GM23248 (cell line): ENCODE measurements at regions not wholly inside any gene's neighbourhood (a gene's known extent, or its start where the extent isn't known, plus 50 kb on each side); places are given as distances from the start of the nearest gene placed in this dataset.

Experiments used
- EZH2 ChIP-seq: fragments of 200-600 bp; sonication (generic); IDR thresholded peaks from 2 replicates; pipeline ENCODE4 v1.6.1; 2018; ENCODE audit warnings: antibody characterized with exemption, mild to moderate bottlenecking; ENCODE audit not compliant: insufficient read depth, poor library complexity, severe bottlenecking
- EZH2phosphoT487 ChIP-seq: fragments of 200-600 bp; sonication (generic); IDR thresholded peaks from 2 replicates; pipeline ENCODE4 v1.6.1; 2018; ENCODE audit warnings: antibody characterized with exemption, moderate library complexity, mild to moderate bottlenecking, low read depth; ENCODE audit not compliant: insufficient read depth

GRCh38 chr13:79625517-79625916, 144.6 kb downstream of the NDFIP2 start:
- no peak for TF ChIP-seq EZH2
- TF ChIP-seq EZH2phosphoT487 = no peak
